Activated B cell treated with CpG ODN at 0.5 μM for 24 hours (primary cell): ENCODE measurements at regions not wholly inside any gene's neighbourhood (a gene's known extent, or its start where the extent isn't known, plus 50 kb on each side); places are given as distances from the start of the nearest gene placed in this dataset.

ENCODE experiments used
- ATAC-seq: fragments of 200-7000 bp; cut with Tn5 transposase; one replicate; pipeline ENCODE4 v1.10.0; 2021; ENCODE audit warnings: low read depth, mild to moderate bottlenecking, moderate library complexity
- CTCF ChIA-PET: fragments of 350-600 bp; sonication (Branson Sonifier 250); formaldehyde crosslinking; loops from one replicate; lab custom pipeline; 2021; ENCODE audit warnings: antibody characterized with exemption; lab: Charles Lee
- POLR2A ChIA-PET: fragments of 350-600 bp; sonication (Branson Sonifier 250); formaldehyde crosslinking; loops from one replicate; lab custom pipeline; 2021; ENCODE audit warnings: antibody characterized with exemption; lab: Charles Lee
- DNase-seq: peaks from one replicate; pipeline ENCODE4 v3.0.0; 2022
- H3K27ac Mint-ChIP-seq: one replicate; pipeline ENCODE4 v1.8.0; 2020; ENCODE audit warnings: mixed read lengths
- H3K27me3 Mint-ChIP-seq: one replicate; pipeline ENCODE4 v1.8.0; 2021; ENCODE audit warnings: mixed read lengths
- H3K36me3 Mint-ChIP-seq: one replicate; pipeline ENCODE4 v1.8.0; 2021; ENCODE audit warnings: low read depth, mixed read lengths
- H3K4me1 Mint-ChIP-seq: one replicate; pipeline ENCODE4 v1.8.0; 2021; ENCODE audit warnings: mixed read lengths
- H3K4me3 Mint-ChIP-seq: one replicate; pipeline ENCODE4 v1.8.0; 2020; ENCODE audit warnings: mild to moderate bottlenecking, mixed read lengths
- H3K9me3 Mint-ChIP-seq: one replicate; pipeline ENCODE4 v1.8.0; 2020; ENCODE audit warnings: mixed read lengths
- intact Hi-C: fragments of 100-400 bp; cut with micrococcal nuclease; formaldehyde crosslinking; loops from one replicate; pipeline ENCODE4 v1.15.1; 2024
- TF ChIP-seq, protein P1 (sequence below): fragments of 200-600 bp; IDR thresholded peaks from one replicate; pipeline ENCODE4 v1.8.0; 2022; ENCODE audit warnings: antibody characterized with exemption, mild to moderate bottlenecking

DNA sequence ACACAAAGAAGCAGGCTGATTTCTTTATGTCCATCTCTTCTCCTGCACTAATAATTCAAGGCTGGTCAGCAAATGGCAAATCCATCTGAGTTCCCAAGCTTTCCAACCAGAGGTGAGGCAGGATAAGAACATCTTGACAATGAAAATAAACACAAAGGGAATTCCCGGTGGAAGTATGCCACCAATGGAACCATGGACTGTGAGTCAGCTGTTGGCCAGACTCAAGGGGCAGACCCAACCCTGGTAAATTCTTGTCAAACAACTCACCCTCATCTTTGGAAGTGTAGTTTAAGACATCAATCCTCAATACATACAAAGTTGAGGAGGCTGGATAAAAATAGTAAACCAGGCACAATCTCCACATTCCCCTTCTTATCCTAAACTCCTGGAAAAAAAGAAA, 74.3 kb upstream of the CES5A start:
- no peaks in the 10 kb centered on the region for H3K9me3 Mint-ChIP-seq
- H3K27me3 Mint-ChIP-seq = peaks cover 19% of the 10 kb centered on the region
- TF ChIP-seq, protein P1, sequence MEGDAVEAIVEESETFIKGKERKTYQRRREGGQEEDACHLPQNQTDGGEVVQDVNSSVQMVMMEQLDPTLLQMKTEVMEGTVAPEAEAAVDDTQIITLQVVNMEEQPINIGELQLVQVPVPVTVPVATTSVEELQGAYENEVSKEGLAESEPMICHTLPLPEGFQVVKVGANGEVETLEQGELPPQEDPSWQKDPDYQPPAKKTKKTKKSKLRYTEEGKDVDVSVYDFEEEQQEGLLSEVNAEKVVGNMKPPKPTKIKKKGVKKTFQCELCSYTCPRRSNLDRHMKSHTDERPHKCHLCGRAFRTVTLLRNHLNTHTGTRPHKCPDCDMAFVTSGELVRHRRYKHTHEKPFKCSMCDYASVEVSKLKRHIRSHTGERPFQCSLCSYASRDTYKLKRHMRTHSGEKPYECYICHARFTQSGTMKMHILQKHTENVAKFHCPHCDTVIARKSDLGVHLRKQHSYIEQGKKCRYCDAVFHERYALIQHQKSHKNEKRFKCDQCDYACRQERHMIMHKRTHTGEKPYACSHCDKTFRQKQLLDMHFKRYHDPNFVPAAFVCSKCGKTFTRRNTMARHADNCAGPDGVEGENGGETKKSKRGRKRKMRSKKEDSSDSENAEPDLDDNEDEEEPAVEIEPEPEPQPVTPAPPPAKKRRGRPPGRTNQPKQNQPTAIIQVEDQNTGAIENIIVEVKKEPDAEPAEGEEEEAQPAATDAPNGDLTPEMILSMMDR = no peak
- no peak overlapping the region for H3K27ac Mint-ChIP-seq
- H3K4me3 Mint-ChIP-seq = no peak overlapping the region
- DNase-seq = no peak
- no peaks in the 10 kb centered on the region for H3K36me3 Mint-ChIP-seq
- H3K4me1 Mint-ChIP-seq = no peaks in the 10 kb centered on the region
- intact Hi-C loops = no loop called here
- POLR2A ChIA-PET = no interaction called here
- CTCF ChIA-PET = interaction anchor here (1.8 to 2.6 kb wide), 2 partner anchors 253 to 369 kb away, joined by 5 to 13 read pairs; no protein-coding TSS in a partner anchor
- ATAC-seq = no peak

DNA sequence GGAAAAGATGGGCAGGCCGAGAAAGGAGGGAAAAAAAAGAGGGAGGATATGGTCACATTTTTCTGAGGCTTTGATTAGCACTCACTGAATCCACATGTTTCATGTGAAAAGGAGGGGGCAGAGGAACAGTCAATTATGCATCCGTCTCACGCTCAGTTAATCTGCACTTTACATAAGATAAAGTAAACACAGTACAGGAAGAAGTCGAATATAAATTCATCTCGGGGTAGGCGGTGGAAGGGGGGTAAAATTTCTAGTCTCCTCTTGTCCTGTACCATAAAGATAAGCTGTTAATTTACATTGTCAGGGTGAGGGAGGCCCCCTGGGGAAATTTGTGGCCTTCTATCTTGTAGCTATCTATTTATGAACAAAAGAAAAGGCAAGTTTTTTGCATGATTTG, 73.1 kb upstream of the CES5A start:
- H3K9me3 Mint-ChIP-seq = no peaks in the 10 kb centered on the region
- peaks cover 18% of the 10 kb centered on the region for H3K27me3 Mint-ChIP-seq
- DNase-seq = no peak
- H3K27ac Mint-ChIP-seq = no peak overlapping the region
- no peak overlapping the region for H3K4me3 Mint-ChIP-seq
- ATAC-seq = no peak
- intact Hi-C loops = no loop called here
- POLR2A ChIA-PET = no interaction called here
- CTCF ChIA-PET = interaction anchor here (1.8 to 2.6 kb wide), 2 partner anchors 255 to 370 kb away, joined by 5 to 13 read pairs; no protein-coding TSS in a partner anchor
- H3K36me3 Mint-ChIP-seq = no peaks in the 10 kb centered on the region
- peaks cover 4% of the 10 kb centered on the region for H3K4me1 Mint-ChIP-seq
- TF ChIP-seq, protein P1 = no peak

DNA sequence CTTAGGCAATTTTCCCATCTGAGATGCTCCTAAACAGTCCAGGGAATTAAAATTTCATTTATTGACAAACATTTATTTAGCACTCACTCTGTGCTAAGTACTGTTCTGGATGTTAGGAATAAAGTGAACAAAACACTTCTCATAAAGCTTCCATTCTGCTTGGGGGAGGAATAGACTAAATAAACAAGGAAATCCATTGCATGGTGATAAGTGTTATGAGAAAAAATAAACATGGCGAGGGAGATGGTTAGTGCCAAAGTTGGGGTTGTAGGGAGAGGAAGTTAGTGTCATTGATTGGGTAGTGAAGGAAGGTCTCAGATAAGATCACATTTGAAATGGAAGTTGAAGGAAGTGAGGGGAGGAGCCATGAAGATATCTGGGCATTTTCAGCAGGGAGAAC, 72.2 kb upstream of the CES5A start:
- H3K4me1 Mint-ChIP-seq = peaks cover 5% of the 10 kb centered on the region
- peaks cover 18% of the 10 kb centered on the region for H3K27me3 Mint-ChIP-seq
- ATAC-seq (no peak), DNase-seq (no peak)
- H3K9me3 Mint-ChIP-seq = no peaks in the 10 kb centered on the region
- intact Hi-C loops = no loop called here
- H3K36me3 Mint-ChIP-seq = no peaks in the 10 kb centered on the region
- no peak overlapping the region for H3K4me3 Mint-ChIP-seq
- ChIA-PET POLR2A (no interaction called here), CTCF (interaction anchor here (2.6 kb wide), 1 partner anchor 371 kb away, joined by 13 read pairs; no protein-coding TSS in a partner anchor)
- TF ChIP-seq, protein P1 = no peak
- no peak overlapping the region for H3K27ac Mint-ChIP-seq

DNA sequence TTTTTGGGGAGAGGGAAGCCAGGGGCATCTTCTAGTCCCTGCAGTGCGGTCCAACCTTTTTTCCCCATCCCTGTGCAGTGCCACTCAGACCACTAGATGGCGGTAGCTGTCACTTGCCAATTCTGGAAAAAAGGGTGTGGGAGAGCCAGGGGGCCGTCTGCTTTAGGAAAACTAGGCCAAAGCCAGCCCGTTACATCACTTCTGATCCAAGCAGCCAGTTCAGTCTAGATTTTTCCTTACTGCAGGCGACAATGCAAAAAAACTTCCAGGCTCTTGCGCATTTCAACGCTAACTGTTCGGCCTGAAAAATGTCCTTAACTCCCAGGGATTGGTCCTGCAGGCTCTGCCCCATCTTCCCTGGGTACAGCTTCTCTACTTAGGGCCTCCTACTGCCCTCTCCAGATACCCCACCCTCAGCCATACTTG, 69.2 kb upstream of the CES5A start:
- DNase-seq (peak; percentile 34), ATAC-seq (no peak)
- TF ChIP-seq, protein P1 = peak; percentile 70
- intact Hi-C loops = loop anchor here (1.0 to 2.0 kb wide), 4 partner anchors 259 to 758 kb away; no protein-coding TSS in a partner anchor
- peaks cover 3% of the 10 kb centered on the region for H3K9me3 Mint-ChIP-seq
- no peak overlapping the region for H3K27ac Mint-ChIP-seq
- POLR2A ChIA-PET = no interaction called here
- no peaks in the 10 kb centered on the region for H3K36me3 Mint-ChIP-seq
- H3K27me3 Mint-ChIP-seq = peaks cover 22% of the 10 kb centered on the region
- CTCF ChIA-PET = interaction anchor here (1.0 to 5.1 kb wide), 7 partner anchors 11 to 412 kb away, joined by 3 to 62 read pairs (median 7); no protein-coding TSS in a partner anchor
- no peak overlapping the region for H3K4me3 Mint-ChIP-seq
- peaks cover 5% of the 10 kb centered on the region for H3K4me1 Mint-ChIP-seq

DNA sequence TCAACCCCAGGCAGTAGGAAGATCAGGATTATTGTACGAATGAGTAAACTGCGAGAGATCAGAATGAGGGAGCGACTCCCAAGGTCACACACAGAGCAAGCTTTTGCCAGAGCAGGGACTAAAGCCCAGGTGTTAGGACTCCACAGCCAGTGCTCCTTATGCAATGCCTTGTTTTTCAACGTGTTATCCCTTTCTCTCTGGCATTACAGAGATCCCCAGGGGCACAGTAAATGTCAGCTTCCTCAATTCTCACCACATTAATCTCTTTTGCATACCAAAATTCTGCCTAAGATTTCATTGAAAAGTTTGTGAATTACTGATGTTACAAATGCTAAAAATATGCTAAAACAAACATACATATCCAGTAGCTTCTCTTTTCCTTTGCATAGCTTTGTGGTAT, 68.1 kb upstream of the CES5A start:
- Mint-ChIP-seq H3K4me1 (peaks cover 5% of the 10 kb centered on the region), H3K36me3 (no peaks in the 10 kb centered on the region), H3K27ac (no peak overlapping the region), H3K4me3 (no peak overlapping the region), H3K27me3 (peaks cover 22% of the 10 kb centered on the region), H3K9me3 (peaks cover 3% of the 10 kb centered on the region)
- ChIA-PET POLR2A (interaction anchor here (0.7 kb wide), 1 partner anchor 259 kb away, joined by 3 read pairs; no protein-coding TSS in a partner anchor), CTCF (interaction anchor here (0.6 to 5.1 kb wide), 8 partner anchors 12 to 733 kb away, joined by 3 to 62 read pairs (median 7); no protein-coding TSS in a partner anchor)
- TF ChIP-seq, protein P1 = no peak
- DNase-seq (no peak), ATAC-seq (no peak)
- intact Hi-C loops = no loop called here
